ENCODE measurements at regions not wholly inside any gene's neighbourhood (a gene's known extent, or its start where the extent isn't known, plus 50 kb on each side); places are given as distances from the start of the nearest gene placed in this dataset.

DNA sequence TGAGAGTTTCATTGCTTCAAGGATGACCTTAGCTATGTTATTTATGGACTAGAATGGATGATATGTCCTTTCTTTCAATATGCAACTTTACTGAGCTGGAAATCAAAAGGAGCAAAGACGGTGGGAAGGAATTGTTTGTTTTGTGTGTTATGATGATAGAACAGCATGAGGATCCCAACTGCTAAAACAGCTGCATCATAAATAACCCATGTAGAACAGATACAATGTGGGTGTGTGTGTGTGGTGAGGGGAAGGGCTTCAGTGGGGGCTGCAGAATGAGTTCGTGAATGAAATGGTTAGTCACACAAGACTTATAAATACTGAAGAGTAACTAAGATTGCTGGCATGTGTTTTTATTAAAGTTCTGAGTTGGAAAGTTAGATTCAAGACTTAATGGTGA is 80.1 kb downstream of the DACT1 start:
- TF ChIP-seq, protein P1, sequence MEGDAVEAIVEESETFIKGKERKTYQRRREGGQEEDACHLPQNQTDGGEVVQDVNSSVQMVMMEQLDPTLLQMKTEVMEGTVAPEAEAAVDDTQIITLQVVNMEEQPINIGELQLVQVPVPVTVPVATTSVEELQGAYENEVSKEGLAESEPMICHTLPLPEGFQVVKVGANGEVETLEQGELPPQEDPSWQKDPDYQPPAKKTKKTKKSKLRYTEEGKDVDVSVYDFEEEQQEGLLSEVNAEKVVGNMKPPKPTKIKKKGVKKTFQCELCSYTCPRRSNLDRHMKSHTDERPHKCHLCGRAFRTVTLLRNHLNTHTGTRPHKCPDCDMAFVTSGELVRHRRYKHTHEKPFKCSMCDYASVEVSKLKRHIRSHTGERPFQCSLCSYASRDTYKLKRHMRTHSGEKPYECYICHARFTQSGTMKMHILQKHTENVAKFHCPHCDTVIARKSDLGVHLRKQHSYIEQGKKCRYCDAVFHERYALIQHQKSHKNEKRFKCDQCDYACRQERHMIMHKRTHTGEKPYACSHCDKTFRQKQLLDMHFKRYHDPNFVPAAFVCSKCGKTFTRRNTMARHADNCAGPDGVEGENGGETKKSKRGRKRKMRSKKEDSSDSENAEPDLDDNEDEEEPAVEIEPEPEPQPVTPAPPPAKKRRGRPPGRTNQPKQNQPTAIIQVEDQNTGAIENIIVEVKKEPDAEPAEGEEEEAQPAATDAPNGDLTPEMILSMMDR (conservative IDR thresholded peaks at IDR 0.05; ENCODE audit: low read length): no peak
- no peak for DNase-seq (ENCODE audit: low read depth)
- H3K4me3 ChIP-seq (ENCODE audit: low read length): no peak overlapping the region

DNA sequence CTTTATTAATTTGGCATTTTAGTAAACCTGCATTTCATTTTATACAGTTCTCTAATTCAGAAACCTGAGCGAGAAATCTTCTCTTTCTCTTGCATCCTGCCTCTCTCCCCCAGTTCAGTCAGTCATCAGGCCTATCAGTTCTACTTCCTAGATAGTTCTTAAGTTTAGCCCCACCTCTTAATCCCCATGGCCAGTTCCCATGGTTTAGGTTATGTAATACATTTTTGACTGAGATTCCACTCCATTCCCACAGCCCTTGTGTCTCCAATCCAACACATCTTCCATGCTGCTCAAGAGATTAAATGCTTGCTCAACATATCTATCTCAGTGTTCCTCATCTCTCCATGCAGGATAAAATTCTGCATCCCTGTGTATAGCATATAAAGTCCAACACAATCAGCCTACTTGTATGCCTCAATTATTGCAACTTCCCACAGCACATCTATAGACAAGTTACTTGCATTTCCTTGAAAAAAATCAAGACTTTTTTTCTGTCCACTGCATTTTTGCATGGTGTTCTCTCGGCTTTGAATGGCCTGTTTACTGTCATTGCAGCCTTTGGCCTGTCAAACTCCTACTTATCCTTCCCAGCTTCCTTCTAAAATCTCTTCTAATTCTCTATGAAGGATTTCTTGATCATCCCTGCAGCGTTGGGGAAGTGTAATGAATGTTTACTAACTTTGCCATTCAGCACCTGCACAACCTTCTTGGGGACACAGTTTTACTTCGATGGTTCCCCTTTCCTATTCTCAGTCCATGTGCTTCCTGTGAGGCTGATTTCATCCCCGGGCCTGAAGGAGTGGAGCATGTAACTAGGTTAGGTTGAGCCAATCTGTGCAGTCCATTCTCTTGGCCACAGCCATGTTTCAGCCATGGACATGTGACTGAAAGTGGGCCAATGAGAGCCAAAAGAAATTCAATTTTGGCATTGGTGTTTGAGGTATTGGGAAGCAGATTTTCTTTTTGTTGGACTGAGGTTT is 80.8 kb downstream of the DACT1 start:
- TF ChIP-seq, protein P1 (conservative IDR thresholded peaks at IDR 0.05; ENCODE audit: low read length): no peak
- no peak for DNase-seq (ENCODE audit: low read depth)
- no peak overlapping the region for H3K4me3 ChIP-seq (ENCODE audit: low read length)

DNA sequence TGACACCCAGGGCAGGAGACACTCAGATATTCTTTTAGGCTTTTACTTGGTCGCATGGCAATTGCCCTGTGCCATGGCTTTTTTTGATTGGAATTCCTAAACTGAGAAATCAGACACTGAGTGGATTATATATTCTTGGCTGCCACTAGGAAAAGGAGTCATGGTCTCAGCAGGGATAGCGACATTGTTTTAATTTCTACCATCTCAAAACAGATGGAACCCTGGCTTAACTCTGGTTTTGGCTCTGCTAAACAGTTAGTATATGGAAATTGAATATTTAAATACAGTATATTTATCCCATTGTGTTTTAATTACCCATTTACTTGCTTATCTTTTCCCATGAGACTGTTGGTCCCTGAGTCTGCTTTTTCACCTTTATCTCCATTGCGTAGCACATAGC is 84.0 kb downstream of the DACT1 start:
- no peak overlapping the region for H3K4me3 ChIP-seq (ENCODE audit: low read length)
- DNase-seq (ENCODE audit: low read depth): no peak
- TF ChIP-seq, protein P1 (conservative IDR thresholded peaks at IDR 0.05; ENCODE audit: low read length): no peak

DNA sequence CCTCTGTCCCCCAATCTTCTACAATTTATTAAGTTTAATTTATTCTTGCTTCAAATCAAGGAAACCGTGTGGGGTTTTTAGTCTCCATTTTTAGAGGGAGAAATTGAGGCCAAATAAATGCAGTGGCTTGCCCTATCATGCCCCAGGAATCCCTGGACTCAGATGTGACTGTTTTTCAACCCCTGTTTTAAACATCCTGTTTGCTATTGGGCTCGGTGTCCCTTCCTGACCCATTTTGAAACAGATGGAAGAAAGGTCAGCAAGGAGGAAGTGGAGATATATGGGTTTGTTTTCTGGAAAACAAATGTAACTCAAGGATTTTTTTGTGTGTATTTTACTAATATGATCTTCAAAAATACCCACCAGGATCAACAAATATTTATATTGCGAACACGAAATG is 84.7 kb downstream of the DACT1 start:
- H3K4me3 ChIP-seq (ENCODE audit: low read length): no peak overlapping the region
- DNase-seq (ENCODE audit: low read depth): no peak
- TF ChIP-seq, protein P1 (conservative IDR thresholded peaks at IDR 0.05; ENCODE audit: low read length): no peak

DNA sequence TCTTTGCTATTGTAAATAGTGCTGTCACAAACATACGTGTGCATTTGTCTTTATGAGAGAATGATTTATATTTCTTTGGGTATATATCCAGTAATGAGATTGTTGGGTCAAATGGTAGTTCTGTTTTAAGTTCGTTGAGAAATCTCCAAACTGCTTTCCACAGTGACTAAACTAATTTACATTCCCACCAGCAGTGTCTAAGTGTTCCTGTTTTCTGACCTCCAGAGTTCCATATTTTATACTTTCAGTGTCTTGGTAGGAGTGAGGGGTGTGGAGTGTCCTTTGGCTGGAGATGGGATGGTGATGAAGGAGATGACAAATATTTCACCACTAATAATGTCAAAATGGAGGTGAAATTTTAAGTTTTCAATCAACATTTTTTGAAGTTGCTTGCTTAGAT is 86.4 kb downstream of the DACT1 start:
- DNase-seq (ENCODE audit: low read depth): no peak
- H3K4me3 ChIP-seq (ENCODE audit: low read length): no peak overlapping the region
- TF ChIP-seq, protein P1 (conservative IDR thresholded peaks at IDR 0.05; ENCODE audit: low read length): no peak

DNA sequence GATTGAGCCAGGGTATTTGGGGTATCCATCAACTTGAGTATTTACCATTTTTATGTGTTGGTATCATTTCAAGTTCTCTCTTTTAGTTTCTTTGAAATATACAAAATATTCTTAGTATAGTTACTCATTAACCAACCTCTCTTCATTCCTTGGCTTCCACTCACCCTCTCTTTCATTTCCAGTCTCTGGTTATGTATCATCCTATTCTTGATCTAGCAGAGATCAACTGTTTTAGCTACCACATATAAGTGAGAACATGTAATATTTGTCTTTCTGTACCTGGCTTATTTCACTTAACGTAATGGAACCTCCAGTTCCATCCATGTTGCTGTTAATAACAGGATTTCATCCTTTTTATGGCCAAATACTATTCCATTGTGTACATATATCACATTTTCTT is 86.9 kb downstream of the DACT1 start:
- TF ChIP-seq, protein P1 (conservative IDR thresholded peaks at IDR 0.05; ENCODE audit: low read length): no peak
- DNase-seq (ENCODE audit: low read depth): no peak
- H3K4me3 ChIP-seq (ENCODE audit: low read length): no peak overlapping the region

DNA sequence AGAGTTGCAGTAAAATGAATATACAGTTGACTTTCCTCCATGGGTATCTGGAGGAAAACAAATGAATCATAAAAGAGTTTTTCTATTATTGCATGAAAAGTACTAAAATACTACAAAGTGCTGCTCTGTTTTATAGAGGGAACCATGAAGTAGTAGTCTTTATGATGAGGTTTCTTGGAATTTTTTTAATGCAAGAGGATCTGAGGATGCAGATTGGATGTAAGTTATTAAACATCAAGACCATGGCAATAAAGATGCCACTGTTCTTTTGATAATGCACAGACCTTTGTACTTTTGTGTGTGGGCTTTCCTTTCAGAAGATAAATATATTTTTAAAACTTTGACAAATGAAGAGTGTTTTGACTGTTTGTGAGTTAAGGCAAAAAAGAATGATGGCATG is 87.5 kb downstream of the DACT1 start:
- H3K4me3 ChIP-seq (ENCODE audit: low read length): no peak overlapping the region
- TF ChIP-seq, protein P1 (conservative IDR thresholded peaks at IDR 0.05; ENCODE audit: low read length): no peak
- DNase-seq (ENCODE audit: low read depth): no peak

Data from AG10803 (cell line).